Choroid plexus epithelial cell (primary cell): ENCODE measurements at regions not wholly inside any gene's neighbourhood (a gene's known extent, or its start where the extent isn't known, plus 50 kb on each side); places are given as distances from the start of the nearest gene placed in this dataset.

ENCODE experiments used
- DNase-seq: peaks from one replicate; pipeline ENCODE4 v3.0.0-alpha.2; 2010; ENCODE audit warnings: low read depth
- H3K4me3 ChIP-seq: 2 replicates; pipeline ENCODE4 v1.5.1; 2011; ENCODE audit warnings: low read depth, mild to moderate bottlenecking, control low read depth, low read length, moderate library complexity
- TF ChIP-seq, protein P1 (sequence below): conservative IDR thresholded peaks from 2 replicates; pipeline ENCODE4 v1.5.1; 2011; ENCODE audit warnings: low read depth, mild to moderate bottlenecking, control low read depth, inconsistent platforms, low read length, moderate library complexity

DNA sequence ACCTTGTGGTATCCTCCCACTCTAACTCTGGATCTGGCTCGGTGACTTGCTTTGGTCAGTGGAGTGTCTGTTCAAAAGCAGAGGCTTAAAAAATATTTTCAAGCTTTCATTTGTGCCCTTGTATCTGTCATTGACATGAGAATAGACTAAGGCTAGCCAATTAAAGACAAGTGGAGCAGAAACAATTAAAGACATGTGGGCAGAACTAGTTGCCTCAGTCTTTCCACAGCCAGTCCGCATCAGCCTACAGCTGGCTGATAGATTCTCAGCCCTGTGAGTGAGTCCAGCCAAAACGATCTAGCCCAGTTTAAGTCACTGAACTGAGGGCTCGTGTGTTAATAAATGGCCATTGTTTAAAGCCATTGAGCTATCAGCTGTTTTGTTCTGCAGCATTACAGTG, 185.2 kb upstream of the DGKB start:
- H3K4me3 ChIP-seq: no peak overlapping the region
- TF ChIP-seq, protein P1, sequence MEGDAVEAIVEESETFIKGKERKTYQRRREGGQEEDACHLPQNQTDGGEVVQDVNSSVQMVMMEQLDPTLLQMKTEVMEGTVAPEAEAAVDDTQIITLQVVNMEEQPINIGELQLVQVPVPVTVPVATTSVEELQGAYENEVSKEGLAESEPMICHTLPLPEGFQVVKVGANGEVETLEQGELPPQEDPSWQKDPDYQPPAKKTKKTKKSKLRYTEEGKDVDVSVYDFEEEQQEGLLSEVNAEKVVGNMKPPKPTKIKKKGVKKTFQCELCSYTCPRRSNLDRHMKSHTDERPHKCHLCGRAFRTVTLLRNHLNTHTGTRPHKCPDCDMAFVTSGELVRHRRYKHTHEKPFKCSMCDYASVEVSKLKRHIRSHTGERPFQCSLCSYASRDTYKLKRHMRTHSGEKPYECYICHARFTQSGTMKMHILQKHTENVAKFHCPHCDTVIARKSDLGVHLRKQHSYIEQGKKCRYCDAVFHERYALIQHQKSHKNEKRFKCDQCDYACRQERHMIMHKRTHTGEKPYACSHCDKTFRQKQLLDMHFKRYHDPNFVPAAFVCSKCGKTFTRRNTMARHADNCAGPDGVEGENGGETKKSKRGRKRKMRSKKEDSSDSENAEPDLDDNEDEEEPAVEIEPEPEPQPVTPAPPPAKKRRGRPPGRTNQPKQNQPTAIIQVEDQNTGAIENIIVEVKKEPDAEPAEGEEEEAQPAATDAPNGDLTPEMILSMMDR: no peak
- no peak for DNase-seq

DNA sequence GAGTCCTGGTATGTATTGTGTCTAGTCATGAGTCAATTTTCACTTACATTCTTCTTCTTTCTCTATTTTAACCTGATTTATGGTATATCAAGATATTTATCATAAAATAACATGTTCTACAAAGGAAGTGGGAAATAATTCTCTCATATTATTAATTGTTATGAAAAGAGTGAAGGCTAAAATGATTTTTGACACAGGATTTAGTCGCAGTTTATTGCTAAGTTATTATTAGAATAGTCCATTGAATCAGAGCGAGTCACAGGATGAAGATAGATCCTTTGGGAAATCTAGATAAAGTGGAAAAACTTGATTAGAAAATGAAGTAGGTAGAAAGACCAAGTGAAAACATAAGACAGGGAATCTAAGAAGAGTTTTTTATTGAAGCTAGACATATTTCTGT, 184.3 kb upstream of the DGKB start:
- no peak for DNase-seq
- TF ChIP-seq, protein P1: no peak
- H3K4me3 ChIP-seq: no peak overlapping the region

DNA sequence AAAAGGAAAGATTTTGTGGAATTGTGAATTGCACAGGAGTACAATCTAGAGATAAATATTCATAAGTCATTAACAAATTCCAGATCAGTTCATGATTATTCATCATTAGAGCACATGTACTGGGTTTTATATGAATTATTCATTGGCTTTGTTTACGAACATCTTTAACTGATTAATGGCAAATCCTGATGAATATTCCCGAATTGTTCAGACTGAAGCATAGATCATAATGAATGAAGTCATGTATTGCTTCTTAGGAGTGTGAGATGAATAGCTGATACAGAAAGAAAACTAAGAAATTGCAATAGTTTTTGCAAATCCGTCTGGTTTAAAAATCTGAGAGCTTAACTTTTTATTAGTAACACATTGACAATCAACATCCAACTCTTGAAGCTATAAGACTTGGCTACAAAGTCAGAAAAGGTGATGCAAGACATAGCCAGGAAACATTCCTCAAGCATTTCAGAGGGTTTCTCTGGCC, 183.6 kb upstream of the DGKB start:
- H3K4me3 ChIP-seq: no peak overlapping the region
- TF ChIP-seq, protein P1: no peak
- peak; percentile 34 for DNase-seq

DNA sequence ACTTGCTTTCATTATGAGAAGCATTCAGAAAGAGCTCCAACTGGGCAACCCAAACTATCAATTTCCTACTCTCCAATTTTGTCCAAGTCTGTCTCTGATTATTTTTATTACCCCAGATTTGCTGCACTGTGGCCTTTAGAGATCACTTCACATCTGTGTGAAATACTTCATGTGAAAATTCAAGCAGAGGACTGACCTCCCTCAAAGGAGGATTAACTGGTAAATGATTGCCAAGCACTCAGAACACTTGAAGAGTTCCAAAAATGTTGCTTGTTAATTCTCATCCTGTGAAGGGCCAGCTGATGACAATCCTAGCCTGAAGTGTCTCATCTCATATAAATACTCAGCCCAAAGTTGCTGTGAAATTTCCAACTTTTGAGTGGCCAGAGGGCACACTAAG, 182.8 kb upstream of the DGKB start:
- DNase-seq: no peak
- H3K4me3 ChIP-seq: no peak overlapping the region
- TF ChIP-seq, protein P1: no peak

DNA sequence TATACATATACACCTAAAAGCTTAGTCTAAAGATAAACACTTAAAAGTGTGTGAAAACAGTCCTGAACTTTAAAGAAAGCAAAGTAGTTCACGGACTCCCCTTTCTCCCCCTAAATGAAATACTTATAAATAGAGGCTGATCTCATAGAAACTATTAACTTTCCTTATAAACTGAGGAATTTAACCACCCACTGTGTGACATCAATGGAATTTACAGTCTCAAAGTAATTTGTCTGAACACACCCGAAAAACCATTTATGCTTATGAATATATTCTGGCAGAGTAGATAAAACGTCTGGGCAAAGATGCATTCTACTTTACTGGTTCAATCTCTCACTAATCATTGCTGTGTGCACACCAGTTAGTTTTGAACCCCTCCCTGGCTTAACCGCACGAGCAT, 181.8 kb upstream of the DGKB start:
- peak; percentile 10 for DNase-seq
- TF ChIP-seq, protein P1: no peak
- no peak overlapping the region for H3K4me3 ChIP-seq

DNA sequence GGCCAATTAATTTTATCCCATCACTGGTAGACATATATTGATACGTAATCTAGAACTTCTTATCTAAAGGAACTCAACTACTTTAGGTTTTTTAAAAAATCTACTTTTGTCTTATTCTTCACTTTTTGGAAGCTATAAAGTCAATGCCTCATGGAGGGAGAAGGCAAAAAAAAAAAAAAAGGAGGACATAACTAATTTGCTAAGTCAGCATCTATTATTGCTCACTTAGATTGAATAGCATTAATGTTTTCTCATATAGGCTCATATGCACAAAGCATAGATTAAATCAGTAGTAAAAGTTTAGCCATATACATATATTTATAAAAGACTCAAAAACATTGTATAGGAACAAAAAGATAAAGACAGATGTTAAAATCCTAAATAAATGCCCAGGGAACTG, 179.3 kb upstream of the DGKB start:
- TF ChIP-seq, protein P1: no peak
- no peak overlapping the region for H3K4me3 ChIP-seq
- no peak for DNase-seq

DNA sequence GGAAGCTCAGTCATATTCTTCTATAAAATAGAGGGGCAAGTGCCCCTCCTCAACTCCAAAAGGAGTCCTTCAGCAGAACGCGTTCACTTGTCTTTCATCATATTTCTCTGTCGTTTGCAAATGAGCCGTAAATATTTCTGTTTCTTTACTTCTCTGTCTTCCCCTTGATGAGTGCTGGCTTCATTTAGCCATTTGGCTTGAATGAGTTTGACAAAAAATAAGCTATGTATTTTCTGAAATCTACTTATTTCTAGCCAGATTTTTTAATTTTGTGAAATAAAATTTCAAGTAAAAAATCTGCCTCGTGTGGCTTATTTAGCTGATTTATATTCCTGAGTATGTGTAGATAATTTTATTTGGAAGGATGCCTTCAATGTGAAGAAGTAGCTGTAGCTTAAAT, 170.8 kb upstream of the DGKB start:
- DNase-seq: no peak
- TF ChIP-seq, protein P1: no peak
- H3K4me3 ChIP-seq: no peak overlapping the region
